22Rv1 (cell line): ENCODE measurements at regions not wholly inside any gene's neighbourhood (a gene's known extent, or its start where the extent isn't known, plus 50 kb on each side); places are given as distances from the start of the nearest gene placed in this dataset.

Experiments used
- H3K27ac ChIP-seq: fragments of 450-650 bp; 2 replicates; pipeline ENCODE4 v1.5.1; 2017
- CTCF ChIP-seq: fragments of 450-650 bp; IDR thresholded peaks from 2 replicates; pipeline ENCODE4 v1.5.1; 2017; ENCODE audit warnings: mild to moderate bottlenecking
- ZFX ChIP-seq: fragments of 450-650 bp; IDR thresholded peaks from 2 replicates; pipeline ENCODE4 v1.6.1; 2017; ENCODE audit warnings: antibody characterized with exemption, borderline replicate concordance

- no peak overlapping the region for H3K27ac ChIP-seq
- TF ChIP-seq ZFX (no peak), CTCF (no peak)
Measured at GRCh38 chr17:83183145-83183948, 103.9 kb downstream of the METRNL start.

DNA sequence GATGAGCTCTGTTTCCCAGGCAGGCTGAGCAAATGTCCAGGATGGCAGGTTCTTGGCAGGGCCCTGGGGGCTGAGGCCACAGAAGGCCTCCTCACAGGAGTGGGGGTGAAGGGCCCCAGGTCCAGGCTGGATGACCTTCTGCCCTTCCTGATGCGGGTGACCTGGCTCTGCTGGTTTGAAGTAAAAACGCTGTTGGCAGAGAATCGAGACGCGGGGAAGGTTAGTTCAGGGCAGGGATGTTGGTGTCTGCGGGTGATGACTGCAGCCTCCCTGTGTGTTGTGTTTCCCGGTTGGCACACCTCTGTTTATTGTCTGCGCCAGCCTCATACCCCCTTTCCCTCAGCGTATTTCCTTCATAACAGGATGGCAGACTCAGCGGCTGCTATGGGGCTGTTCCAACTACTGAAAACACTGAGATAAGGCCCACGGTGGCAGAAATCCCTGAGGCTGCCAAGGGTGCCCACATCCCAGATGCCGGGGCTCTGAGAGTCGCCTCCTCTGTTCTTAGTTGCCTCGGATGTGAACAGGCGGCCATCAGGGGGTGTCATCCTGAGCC lies 104.6 kb downstream of the METRNL start:
- no peak overlapping the region for H3K27ac ChIP-seq
- TF ChIP-seq ZFX (no peak), CTCF (no peak)

DNA sequence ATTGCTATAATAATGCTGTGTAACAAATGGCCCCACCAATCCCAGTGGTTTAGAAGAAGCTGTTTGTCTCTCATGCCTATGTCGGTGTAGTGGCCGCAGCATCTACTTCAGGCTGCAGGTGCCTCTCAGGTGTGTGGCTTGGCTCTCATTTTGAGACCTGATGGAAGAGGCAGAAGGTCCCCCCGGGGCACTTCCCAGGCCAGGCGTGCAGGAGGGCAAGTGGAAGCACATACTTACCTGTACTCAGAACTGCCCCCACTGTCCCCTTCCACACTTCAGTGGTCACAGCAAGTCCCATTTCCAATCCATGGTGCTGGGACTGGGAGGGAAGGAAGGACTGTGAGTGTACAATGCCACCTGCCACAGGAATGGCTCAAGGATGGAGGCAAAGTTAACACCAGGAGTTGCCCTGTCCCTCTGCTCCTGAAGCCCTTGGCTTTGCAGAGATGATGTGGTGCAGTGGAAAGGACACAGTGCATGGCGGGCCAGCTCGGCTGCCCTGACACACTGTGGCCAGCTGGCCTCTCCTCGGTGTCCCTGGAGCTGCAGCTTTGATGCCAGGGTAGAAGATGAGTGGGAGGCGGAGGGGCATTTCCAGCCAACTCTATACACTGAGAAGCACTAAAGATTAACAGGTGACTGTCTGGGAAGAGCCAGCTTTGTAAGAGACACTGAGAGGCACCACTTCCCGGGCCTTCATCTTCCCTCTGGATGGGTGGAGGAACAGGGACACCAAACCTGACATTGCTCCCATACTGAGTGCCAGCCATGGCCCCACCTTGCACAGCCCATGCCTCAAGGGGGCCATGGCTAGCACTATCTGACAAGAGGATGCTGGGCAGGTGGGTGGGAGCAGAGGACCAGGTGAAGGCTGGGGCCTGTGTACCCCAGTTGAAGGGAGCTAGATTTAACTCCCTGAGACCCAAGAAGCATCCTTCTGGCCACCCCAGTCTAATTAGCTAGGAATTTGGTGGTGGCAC lies 105.9 kb downstream of the METRNL start:
- no peak overlapping the region for H3K27ac ChIP-seq
- TF ChIP-seq CTCF: no peak
- no peak for TF ChIP-seq ZFX

DNA sequence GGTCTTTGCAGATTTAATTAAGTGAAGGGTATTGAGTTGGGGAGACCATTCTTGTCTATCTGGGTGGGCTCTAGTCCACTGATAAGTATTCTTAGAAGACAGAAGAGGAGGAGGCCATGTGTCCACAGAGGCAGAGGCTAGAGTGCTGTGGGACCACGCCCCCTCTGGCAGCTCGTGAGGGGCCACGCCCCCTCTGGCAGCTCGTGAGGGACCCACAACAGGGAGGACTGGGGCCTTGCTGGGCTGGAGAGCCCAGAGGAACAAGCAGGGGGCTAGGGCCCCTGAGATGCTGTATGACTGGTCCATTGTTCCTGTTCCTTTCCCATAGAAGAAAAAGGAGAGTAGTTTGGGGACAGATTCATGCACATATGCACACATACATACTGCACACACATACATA lies 106.8 kb downstream of the METRNL start:
- TF ChIP-seq ZFX (no peak), CTCF (no peak)
- H3K27ac ChIP-seq: no peak overlapping the region

DNA sequence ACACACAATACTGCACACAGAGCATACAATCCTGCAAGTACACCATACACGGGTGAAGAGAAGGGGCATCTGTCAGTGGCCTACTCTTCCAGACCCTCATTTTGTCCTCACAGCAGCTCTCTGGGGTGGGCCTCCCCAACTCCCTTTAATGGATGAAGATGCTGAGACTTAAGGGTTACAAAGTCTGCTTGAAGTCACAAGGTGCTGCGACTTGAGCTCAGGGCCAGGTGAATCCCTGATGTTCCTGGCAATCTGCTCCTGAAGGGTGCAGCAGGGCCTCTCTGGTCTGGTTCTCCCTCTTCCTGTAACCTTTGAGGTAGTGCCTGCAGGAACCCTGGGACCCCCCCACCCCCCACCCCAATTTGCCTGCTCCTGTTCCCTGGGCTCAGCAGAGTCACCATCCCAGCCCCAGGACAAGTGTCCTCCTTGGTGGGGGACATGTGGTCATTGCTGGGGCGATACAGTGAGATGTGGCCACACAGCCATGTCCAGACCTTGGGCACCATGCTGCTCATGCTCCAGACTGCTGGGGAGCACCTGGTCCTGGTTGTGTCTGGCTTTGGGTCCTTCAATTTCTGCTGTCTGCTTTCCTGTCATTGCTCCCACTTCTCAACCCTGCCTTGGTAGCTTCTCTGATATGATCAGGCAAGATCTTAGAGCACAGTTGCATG lies 107.5 kb downstream of the METRNL start:
- no peak overlapping the region for H3K27ac ChIP-seq
- TF ChIP-seq CTCF: no peak
- TF ChIP-seq ZFX: no peak

- H3K27ac ChIP-seq: no peak overlapping the region
- TF ChIP-seq ZFX (no peak), CTCF (no peak)
Measured at GRCh38 chr17:83187782-83188311, 108.4 kb downstream of the METRNL start.
